Neural crest cell (in vitro differentiated cells): ENCODE measurements at regions not wholly inside any gene's neighbourhood (a gene's known extent, or its start where the extent isn't known, plus 50 kb on each side); places are given as distances from the start of the nearest gene placed in this dataset.

ENCODE experiments used
- DNase-seq: peaks from one replicate; pipeline ENCODE4 v3.0.0; 2021; ENCODE audit warnings: low read depth, mixed read lengths, low spot score
- H3K27ac Mint-ChIP-seq: one replicate; pipeline ENCODE4 v1.8.0; 2021; ENCODE audit warnings: mild to moderate bottlenecking, mixed read lengths; ENCODE audit not compliant: unreplicated experiment
- H3K27me3 Mint-ChIP-seq: 2 replicates; pipeline ENCODE4 v1.8.0; 2021; ENCODE audit warnings: low read depth, mild to moderate bottlenecking, mixed read lengths
- H3K36me3 Mint-ChIP-seq: 2 replicates; pipeline ENCODE4 v1.8.0; 2021; ENCODE audit warnings: low read depth, mild to moderate bottlenecking, mixed read lengths
- H3K4me1 Mint-ChIP-seq: 2 replicates; pipeline ENCODE4 v1.8.0; 2021; ENCODE audit warnings: mixed read lengths
- H3K4me3 Mint-ChIP-seq: one replicate; pipeline ENCODE4 v1.8.0; 2021; ENCODE audit warnings: mild to moderate bottlenecking, mixed read lengths
- H3K9me3 Mint-ChIP-seq: 2 replicates; pipeline ENCODE4 v1.8.0; 2021; ENCODE audit warnings: mixed read lengths
- TF ChIP-seq, protein P1 (sequence below): fragments of 200-600 bp; sonication (generic); conservative IDR thresholded peaks from 2 replicates; pipeline ENCODE4 v1.5.0; 2021; ENCODE audit warnings: antibody characterized with exemption, mild to moderate bottlenecking

DNA sequence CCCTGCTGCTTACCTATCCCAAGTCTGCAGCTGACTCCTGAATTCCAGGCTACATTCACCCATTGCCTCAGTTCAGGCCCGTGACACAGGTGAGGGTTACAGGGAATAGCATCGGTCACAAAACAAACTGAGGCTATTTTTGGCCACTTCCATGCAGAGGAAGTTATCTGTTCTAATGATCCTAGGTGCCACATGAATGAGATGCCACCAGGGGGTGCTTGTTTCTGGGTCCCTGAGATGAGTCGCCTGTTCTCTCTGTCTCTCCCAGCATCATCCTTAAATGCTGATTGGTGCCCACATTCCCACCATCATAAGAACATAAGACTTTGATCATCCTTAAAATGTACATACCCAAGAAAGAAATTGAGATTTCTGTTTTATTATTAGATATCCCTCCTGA, 119.0 kb upstream of the CELF4 start:
- Mint-ChIP-seq H3K36me3 (no peaks in the 10 kb centered on the region), H3K4me1 (peaks cover 6% of the 10 kb centered on the region), H3K9me3 (peaks cover 3% of the 10 kb centered on the region), H3K4me3 (no peak overlapping the region), H3K27me3 (no peaks in the 10 kb centered on the region), H3K27ac (no peak overlapping the region)
- no peak for DNase-seq
- TF ChIP-seq, protein P1, sequence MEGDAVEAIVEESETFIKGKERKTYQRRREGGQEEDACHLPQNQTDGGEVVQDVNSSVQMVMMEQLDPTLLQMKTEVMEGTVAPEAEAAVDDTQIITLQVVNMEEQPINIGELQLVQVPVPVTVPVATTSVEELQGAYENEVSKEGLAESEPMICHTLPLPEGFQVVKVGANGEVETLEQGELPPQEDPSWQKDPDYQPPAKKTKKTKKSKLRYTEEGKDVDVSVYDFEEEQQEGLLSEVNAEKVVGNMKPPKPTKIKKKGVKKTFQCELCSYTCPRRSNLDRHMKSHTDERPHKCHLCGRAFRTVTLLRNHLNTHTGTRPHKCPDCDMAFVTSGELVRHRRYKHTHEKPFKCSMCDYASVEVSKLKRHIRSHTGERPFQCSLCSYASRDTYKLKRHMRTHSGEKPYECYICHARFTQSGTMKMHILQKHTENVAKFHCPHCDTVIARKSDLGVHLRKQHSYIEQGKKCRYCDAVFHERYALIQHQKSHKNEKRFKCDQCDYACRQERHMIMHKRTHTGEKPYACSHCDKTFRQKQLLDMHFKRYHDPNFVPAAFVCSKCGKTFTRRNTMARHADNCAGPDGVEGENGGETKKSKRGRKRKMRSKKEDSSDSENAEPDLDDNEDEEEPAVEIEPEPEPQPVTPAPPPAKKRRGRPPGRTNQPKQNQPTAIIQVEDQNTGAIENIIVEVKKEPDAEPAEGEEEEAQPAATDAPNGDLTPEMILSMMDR, result peak; percentile 13

DNA sequence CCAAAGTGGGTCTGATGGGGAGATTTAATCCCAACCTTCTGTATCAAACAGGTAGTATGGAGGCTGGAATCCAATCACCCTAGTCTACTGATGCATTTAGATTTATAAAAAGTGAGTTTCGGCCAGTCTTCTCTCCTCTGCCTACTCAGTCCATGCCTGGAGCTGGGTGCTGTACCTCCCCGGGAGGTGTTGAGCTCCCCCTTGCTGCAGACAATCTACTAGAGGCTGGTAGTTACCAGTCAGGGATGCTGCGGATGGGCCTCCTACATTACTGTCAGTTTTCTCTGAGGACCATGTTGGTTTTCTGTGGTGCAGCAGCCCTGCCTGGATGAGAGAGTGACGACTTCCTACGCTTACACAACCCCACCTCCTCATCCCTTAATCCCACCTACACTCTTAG, 118.6 kb upstream of the CELF4 start:
- Mint-ChIP-seq H3K4me3 (no peak overlapping the region), H3K27me3 (no peaks in the 10 kb centered on the region), H3K4me1 (peaks cover 6% of the 10 kb centered on the region), H3K27ac (no peak overlapping the region), H3K36me3 (no peaks in the 10 kb centered on the region), H3K9me3 (peaks cover 3% of the 10 kb centered on the region)
- TF ChIP-seq, protein P1, result no peak
- no peak for DNase-seq

DNA sequence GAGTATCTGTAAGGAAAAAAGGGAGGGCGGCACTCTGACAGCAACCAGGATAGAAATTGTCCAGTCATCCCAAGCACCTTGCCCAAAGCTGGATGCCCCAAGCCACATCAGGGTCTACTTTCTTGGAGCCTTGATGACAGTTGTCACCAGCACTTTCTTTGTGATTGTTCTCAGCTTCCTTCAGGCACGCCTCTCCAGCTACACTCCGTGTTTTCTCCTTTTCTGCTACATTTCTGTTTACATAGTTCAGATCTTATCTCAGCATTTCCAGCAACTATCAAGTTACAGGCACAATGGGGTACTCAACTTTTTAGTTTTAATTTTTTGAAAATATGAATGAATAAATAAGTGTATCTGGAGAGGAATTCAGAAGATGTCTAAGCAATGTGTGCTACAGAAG, 115.3 kb upstream of the CELF4 start:
- no peaks in the 10 kb centered on the region for H3K36me3 Mint-ChIP-seq
- H3K4me1 Mint-ChIP-seq, result no peaks in the 10 kb centered on the region
- DNase-seq, result no peak
- TF ChIP-seq, protein P1, result no peak
- H3K4me3 Mint-ChIP-seq, result no peak overlapping the region
- peaks cover under 1% of the 10 kb centered on the region for H3K9me3 Mint-ChIP-seq
- no peaks in the 10 kb centered on the region for H3K27me3 Mint-ChIP-seq
- no peak overlapping the region for H3K27ac Mint-ChIP-seq

DNA sequence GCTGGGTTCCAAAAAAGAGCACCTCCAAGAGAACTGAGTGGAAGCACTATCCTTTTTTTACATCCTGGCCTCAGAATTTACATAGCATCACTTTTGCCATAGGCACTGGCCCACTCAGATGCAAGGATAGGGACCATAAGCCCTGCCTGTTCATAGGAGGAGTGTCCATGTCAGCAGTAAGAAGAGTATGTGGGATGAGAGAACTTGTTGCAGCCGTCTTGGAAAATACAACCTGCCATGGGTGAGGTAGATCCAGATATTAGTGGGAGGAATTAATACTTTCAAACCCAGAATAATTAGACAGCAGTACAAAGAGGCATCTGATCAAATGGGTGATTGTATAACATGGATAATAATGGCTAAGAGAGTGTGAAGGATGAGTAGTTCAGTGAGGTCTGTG, 110.7 kb upstream of the CELF4 start:
- no peak for DNase-seq
- H3K27me3 Mint-ChIP-seq, result no peaks in the 10 kb centered on the region
- H3K4me1 Mint-ChIP-seq, result no peaks in the 10 kb centered on the region
- no peaks in the 10 kb centered on the region for H3K36me3 Mint-ChIP-seq
- no peak overlapping the region for H3K4me3 Mint-ChIP-seq
- H3K27ac Mint-ChIP-seq, result no peak overlapping the region
- TF ChIP-seq, protein P1, result no peak
- H3K9me3 Mint-ChIP-seq, result peaks cover 4% of the 10 kb centered on the region

DNA sequence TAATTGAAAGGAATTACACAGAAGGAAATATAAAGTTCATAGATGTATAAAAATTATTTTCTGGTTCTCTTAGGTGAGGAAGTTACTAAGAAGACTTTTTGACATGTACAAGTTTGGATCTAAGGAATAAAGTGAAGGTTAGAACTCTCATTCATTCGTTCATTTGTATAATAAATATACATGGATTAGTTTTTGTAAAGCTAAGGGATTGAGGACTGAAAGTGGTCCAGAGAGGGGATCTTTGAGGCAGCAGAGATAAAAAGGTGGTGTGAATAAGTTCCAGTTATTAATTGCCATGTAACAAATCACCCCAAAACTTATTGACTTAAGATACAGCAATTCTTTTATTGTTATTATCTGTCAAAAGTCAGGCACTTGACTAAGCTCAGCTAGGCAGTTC, 110.1 kb upstream of the CELF4 start:
- no peak for DNase-seq
- Mint-ChIP-seq H3K4me3 (no peak overlapping the region), H3K36me3 (no peaks in the 10 kb centered on the region), H3K27me3 (no peaks in the 10 kb centered on the region), H3K27ac (no peak overlapping the region), H3K9me3 (peaks cover 4% of the 10 kb centered on the region), H3K4me1 (no peaks in the 10 kb centered on the region)
- TF ChIP-seq, protein P1, result no peak

DNA sequence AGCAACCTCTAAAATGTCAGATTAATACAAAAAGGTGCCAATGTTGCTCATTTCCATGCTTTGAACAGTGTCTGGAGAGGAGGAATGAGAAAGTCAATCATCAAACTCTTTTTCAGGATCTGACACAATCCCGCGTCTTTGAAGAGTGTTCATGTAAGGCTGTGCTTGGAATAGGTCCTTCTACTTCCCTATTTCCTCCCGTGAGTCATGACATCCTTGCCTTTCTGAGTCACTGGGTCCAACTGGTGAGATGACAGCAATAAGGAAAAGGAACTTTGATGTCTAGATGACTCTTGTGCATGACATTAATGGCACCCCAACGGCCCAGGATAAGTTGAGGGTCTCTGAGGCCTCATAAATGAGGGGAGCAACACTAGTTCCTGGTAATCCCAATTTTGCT, 109.0 kb upstream of the CELF4 start:
- Mint-ChIP-seq H3K27ac (no peak overlapping the region), H3K4me3 (no peak overlapping the region), H3K9me3 (peaks cover 4% of the 10 kb centered on the region), H3K36me3 (no peaks in the 10 kb centered on the region), H3K27me3 (no peaks in the 10 kb centered on the region), H3K4me1 (peaks cover under 1% of the 10 kb centered on the region)
- DNase-seq, result no peak
- TF ChIP-seq, protein P1, result no peak
